ENCODE measurements at regions not wholly inside any gene's neighbourhood (a gene's known extent, or its start where the extent isn't known, plus 50 kb on each side); places are given as distances from the start of the nearest gene placed in this dataset.

DNA sequence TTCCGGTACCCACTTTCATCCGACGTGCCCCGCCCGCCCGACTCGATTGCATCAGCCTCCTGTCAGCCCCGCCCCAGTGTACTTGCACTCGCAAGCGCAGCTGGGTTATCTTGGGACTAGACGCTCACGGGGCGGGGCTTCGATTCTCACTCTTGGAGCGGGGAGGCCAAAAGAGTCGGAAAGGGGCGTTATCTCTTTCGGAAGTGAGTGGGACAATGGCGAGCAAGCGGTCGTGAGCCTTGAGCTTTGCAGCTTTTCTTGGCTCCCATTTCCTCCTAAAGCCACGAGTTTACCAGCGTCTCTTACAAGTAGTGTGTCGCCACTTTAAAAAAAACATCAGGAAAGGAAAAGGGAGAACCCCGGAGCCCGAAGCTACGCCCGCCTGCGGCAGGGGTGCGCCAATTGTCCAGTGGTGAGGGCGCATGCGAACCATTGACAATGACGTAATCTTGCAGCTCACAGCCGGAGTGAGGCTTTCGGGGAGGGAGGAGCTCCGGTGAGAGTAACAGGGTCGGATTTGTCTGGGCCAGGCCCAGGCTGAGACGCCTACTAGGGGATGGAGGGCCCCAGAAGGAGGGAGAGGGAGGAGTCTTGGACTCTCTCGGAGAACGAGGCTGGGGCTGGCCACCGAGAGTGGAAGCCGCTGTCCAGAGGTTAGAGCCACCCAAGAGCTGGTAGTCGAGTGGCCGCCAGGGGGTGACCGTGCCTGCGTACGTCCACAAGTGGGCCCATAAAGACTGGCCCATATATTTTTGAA lies 109.5 kb downstream of the GNL3L start (continued):
- TF ChIP-seq, protein P1, sequence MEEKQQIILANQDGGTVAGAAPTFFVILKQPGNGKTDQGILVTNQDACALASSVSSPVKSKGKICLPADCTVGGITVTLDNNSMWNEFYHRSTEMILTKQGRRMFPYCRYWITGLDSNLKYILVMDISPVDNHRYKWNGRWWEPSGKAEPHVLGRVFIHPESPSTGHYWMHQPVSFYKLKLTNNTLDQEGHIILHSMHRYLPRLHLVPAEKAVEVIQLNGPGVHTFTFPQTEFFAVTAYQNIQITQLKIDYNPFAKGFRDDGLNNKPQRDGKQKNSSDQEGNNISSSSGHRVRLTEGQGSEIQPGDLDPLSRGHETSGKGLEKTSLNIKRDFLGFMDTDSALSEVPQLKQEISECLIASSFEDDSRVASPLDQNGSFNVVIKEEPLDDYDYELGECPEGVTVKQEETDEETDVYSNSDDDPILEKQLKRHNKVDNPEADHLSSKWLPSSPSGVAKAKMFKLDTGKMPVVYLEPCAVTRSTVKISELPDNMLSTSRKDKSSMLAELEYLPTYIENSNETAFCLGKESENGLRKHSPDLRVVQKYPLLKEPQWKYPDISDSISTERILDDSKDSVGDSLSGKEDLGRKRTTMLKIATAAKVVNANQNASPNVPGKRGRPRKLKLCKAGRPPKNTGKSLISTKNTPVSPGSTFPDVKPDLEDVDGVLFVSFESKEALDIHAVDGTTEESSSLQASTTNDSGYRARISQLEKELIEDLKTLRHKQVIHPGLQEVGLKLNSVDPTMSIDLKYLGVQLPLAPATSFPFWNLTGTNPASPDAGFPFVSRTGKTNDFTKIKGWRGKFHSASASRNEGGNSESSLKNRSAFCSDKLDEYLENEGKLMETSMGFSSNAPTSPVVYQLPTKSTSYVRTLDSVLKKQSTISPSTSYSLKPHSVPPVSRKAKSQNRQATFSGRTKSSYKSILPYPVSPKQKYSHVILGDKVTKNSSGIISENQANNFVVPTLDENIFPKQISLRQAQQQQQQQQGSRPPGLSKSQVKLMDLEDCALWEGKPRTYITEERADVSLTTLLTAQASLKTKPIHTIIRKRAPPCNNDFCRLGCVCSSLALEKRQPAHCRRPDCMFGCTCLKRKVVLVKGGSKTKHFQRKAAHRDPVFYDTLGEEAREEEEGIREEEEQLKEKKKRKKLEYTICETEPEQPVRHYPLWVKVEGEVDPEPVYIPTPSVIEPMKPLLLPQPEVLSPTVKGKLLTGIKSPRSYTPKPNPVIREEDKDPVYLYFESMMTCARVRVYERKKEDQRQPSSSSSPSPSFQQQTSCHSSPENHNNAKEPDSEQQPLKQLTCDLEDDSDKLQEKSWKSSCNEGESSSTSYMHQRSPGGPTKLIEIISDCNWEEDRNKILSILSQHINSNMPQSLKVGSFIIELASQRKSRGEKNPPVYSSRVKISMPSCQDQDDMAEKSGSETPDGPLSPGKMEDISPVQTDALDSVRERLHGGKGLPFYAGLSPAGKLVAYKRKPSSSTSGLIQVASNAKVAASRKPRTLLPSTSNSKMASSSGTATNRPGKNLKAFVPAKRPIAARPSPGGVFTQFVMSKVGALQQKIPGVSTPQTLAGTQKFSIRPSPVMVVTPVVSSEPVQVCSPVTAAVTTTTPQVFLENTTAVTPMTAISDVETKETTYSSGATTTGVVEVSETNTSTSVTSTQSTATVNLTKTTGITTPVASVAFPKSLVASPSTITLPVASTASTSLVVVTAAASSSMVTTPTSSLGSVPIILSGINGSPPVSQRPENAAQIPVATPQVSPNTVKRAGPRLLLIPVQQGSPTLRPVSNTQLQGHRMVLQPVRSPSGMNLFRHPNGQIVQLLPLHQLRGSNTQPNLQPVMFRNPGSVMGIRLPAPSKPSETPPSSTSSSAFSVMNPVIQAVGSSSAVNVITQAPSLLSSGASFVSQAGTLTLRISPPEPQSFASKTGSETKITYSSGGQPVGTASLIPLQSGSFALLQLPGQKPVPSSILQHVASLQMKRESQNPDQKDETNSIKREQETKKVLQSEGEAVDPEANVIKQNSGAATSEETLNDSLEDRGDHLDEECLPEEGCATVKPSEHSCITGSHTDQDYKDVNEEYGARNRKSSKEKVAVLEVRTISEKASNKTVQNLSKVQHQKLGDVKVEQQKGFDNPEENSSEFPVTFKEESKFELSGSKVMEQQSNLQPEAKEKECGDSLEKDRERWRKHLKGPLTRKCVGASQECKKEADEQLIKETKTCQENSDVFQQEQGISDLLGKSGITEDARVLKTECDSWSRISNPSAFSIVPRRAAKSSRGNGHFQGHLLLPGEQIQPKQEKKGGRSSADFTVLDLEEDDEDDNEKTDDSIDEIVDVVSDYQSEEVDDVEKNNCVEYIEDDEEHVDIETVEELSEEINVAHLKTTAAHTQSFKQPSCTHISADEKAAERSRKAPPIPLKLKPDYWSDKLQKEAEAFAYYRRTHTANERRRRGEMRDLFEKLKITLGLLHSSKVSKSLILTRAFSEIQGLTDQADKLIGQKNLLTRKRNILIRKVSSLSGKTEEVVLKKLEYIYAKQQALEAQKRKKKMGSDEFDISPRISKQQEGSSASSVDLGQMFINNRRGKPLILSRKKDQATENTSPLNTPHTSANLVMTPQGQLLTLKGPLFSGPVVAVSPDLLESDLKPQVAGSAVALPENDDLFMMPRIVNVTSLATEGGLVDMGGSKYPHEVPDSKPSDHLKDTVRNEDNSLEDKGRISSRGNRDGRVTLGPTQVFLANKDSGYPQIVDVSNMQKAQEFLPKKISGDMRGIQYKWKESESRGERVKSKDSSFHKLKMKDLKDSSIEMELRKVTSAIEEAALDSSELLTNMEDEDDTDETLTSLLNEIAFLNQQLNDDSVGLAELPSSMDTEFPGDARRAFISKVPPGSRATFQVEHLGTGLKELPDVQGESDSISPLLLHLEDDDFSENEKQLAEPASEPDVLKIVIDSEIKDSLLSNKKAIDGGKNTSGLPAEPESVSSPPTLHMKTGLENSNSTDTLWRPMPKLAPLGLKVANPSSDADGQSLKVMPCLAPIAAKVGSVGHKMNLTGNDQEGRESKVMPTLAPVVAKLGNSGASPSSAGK (IDR thresholded peaks at IDR 0.05): peak; percentile 22; the same call in 1 of the 2 replicates
- peak; percentile 49 for TF ChIP-seq FOSL1 (tag; conservative IDR thresholded peaks at IDR 0.05)
- peak; percentile 64 for TF ChIP-seq TAF1 (IDR thresholded peaks at IDR 0.05; ENCODE audit: control insufficient read depth, extremely low read depth, insufficient read depth, low read length, severe bottlenecking)
- no peak for TF ChIP-seq ZNF830 (CRISPR knock-in tag; IDR thresholded peaks at IDR 0.05)
- TF ChIP-seq ETV1 (tag; conservative IDR thresholded peaks at IDR 0.05; ENCODE audit: low read depth): peak; percentile 69
- peak; percentile 73; the same call in 1 of the 2 replicates for TF ChIP-seq CREM (IDR thresholded peaks at IDR 0.05; ENCODE audit: low read depth)
- TF ChIP-seq SMAD4 (CRISPR knock-in tag; conservative IDR thresholded peaks at IDR 0.05): peak; percentile 63
- peak; percentile 27 for TF ChIP-seq MEIS2 (IDR thresholded peaks at IDR 0.05; ENCODE audit: partially characterized antibody)
- no peak for TF ChIP-seq ARHGAP35 (IDR thresholded peaks at IDR 0.05; ENCODE audit: partially characterized antibody)
- TF ChIP-seq ZNF584 (CRISPR knock-in tag; IDR thresholded peaks at IDR 0.05; ENCODE audit: low read depth): peak; percentile 72
- peak; percentile 47; the same call in 1 of the 2 replicates for TF ChIP-seq L3MBTL2 (IDR thresholded peaks at IDR 0.05)
- TF ChIP-seq, protein P2, sequence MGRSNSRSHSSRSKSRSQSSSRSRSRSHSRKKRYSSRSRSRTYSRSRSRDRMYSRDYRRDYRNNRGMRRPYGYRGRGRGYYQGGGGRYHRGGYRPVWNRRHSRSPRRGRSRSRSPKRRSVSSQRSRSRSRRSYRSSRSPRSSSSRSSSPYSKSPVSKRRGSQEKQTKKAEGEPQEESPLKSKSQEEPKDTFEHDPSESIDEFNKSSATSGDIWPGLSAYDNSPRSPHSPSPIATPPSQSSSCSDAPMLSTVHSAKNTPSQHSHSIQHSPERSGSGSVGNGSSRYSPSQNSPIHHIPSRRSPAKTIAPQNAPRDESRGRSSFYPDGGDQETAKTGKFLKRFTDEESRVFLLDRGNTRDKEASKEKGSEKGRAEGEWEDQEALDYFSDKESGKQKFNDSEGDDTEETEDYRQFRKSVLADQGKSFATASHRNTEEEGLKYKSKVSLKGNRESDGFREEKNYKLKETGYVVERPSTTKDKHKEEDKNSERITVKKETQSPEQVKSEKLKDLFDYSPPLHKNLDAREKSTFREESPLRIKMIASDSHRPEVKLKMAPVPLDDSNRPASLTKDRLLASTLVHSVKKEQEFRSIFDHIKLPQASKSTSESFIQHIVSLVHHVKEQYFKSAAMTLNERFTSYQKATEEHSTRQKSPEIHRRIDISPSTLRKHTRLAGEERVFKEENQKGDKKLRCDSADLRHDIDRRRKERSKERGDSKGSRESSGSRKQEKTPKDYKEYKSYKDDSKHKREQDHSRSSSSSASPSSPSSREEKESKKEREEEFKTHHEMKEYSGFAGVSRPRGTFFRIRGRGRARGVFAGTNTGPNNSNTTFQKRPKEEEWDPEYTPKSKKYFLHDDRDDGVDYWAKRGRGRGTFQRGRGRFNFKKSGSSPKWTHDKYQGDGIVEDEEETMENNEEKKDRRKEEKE (IDR thresholded peaks at IDR 0.05; ENCODE audit: borderline replicate concordance in 1 of 2, control insufficient read depth in 1 of 2, low read depth in 2 of 2, low read length in 1 of 2): 0 out of 4 replicates have a peak, but pooled peaks of 1 of the 2 experiments have one; percentile 12
- peak; percentile 69; the same call in 1 of the 2 replicates for TF ChIP-seq EHMT2 (IDR thresholded peaks at IDR 0.05)

Data from K562 (cell line).